Stimulated activated CD4-positive, alpha-beta T cell treated with anti-CD3 and anti-CD28 coated beads, TNF-alpha, amount 100 ng/mL, for 24 hours (primary cell): ENCODE measurements at regions not wholly inside any gene's neighbourhood (a gene's known extent, or its start where the extent isn't known, plus 50 kb on each side); places are given as distances from the start of the nearest gene placed in this dataset.

Source experiments
- DNase-seq, 3 experiments: peaks; one replicate each; pipeline ENCODE4 v3.0.0-alpha.2; 2020; ENCODE audit warnings: low read depth in 3 of 3

DNA sequence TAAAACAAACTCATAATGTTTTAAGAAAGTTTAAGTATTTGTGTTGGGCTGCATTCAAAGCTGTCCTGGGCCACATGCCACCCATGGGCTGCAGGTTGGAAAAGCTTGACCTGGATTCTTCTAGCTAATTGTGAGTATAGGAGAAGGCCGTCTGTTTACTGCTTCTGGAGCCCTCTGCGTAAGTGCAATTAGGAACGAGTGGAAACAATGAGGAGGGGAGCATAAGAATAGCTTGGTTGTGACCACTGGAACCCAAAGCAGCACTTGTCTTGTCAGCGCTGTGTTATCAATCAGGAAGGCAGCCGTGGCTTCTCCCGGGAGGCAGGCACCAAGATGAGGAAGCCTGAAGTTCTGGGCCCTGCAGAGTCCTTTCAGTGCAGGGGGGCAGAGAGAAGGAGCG, 110.4 kb upstream of the MBNL2 start:
- DNase-seq = no peak

DNA sequence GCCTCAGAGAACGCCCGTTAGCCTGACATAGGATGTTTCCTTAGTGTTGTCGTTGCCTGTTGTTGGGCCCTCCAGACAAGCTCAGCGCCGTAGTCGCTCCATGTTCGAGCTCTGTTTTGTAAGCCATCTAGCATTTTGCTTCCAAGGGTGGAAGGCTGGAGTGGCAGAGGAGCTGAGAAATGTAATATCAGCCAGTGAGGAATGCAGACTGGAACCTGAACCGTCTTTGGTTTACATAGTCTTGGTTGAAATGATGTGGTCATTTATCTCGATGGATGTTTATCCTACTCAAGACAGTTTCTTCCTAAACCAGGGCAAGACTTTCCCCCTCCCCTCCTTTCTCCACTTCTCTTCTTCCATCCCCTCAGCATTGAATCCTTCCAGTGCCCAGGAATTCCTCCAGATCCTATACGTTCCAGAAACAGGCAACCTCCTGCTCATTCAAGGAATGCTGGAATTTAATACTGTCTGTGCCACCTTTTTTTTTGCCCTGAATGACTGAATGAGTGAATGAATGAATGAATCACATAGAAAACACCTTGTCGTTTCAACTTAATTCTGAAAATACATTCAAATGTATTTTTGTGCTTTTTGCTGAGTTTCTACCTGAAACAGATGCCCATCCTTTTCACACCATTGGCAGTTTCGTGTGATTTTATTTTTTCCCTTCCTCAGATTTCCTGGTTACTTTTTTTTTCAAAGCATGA, 109.5 kb upstream of the MBNL2 start:
- DNase-seq = no peak

DNA sequence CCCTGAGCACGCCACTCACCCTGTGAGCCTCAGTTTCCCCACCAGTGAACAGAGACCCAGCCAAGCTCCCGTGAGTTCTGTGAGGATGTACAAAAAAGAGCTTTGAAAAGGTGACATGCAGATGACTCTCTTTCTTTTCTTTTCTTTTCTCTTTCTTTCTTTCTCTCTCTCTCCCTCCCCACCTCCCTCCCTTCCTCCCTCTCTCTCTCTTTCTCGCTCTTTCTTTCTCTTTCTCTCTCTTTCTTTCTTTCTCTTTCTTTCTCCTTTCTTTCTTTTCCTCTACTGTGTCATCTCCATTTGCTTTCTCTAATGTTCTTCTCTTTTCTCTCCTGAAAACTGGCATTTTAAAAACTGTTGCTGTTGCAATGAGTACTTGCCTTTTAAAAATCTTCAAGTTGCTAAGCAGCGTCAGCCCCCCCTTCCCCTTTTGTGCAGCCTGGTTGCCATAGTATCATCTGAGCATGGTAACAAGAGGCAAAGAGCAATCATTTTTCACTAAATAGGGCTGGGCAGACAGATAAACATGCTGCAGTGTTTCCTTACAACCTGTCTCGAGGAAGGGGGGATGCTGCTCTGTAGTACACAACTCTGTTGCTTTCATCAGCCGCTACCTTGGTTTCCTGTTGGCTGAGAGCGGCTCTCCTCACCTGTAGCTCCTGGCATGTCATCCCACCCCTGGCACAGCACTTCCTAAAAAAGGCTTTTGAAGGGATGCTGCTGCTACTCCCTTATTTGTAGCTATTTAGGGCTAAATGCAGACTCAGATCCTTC, 108.7 kb upstream of the MBNL2 start:
- no peak for DNase-seq

DNA sequence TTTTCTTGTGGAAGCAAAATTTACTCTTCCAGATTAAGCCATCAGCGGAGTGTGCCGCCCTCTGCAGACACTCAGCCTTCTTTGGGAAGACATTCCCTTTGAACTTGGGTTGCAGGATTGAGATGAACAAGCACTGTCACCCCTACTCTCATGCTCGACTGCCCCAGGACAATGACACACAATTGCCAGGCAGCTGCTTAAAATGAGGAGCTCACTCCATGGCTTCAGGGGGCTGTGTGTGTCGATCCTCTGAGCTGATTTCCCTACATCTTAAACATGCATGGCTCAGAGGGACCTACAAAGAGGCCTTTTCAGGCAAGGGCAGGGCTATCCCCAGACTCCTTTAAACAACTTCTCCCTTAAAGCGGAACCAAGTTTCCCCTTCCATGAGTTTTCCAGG, 107.5 kb upstream of the MBNL2 start:
- no peak for DNase-seq

DNA sequence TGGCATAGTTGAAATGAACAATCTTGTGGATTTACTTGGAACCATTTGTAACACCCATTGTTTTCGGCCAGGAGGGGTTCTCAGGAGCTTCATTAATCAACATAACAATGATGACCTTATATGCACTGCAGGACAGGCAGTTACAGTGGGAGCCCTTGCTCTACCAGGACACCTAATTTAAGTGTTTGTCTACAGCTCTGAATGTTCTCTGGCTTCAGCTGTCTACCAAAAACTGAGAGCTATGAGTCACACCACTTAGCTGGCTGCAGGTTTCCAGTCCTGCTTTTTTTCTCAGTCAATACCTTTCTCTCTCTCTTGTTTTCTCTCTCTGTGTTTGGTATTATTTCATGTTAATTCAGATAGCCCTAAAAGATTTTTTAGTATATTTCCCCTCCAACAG, 105.4 kb upstream of the MBNL2 start:
- no peak for DNase-seq

DNA sequence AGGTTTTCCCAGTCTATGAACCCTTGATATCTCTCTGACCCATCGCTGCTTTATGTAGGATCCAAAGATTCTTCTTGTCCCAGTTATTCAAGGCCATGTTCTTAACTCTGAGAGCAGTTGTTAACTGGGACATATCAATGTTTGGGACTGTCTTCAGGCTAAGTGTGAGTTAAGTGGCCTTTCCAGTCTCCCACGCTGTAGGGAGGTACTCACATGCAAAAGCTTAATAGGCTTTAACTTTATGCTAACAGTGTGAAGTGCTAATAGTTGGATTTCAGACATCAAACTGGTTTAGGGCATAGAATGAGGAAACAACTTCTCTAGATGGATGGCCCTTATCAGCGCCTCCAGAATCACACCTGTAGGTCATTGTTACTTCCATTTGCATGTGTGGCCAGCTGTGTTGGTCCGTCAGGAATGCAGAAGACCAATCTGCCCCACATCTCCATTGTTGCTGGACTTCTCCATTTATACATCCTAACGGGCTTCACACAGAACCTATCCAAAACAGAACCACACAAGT, 104.7 kb upstream of the MBNL2 start:
- no peak for DNase-seq

DNA sequence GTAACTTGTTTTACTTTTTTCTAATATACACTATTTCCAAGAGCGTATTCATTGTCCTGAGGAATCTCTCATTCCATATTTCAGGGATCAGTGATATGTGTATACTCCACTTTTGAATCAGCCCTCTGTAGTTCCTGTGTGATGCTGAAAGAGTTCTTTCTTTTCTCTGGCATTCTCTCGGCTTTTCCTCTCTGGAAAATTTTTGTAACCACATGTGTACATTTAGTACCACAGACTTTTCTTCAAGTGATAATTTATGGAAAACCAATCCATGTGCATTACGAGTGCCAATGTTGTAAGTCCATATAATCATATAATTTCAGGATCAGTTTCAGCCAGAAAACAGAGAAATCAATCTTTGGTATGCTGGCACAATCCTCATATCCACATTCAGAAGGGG, 102.2 kb upstream of the MBNL2 start:
- DNase-seq = no peak

DNA sequence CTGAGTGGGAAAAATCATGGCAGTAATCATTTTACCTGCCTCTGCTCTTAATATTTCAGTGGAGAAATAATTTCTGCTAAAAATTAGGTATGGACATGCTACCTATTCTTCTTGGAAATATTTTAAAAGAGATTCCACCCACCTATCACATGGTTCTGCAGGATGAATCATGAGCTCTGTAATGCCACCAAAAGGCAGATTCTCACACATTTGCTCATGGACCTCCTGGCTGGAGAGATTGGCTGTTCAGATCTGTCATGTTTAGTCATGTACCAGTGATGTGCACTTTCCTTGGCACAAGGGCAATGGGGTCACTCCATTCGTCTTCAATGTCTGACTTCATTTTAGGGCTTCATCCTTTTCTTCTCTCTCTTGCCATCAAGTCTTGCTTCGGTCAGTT, 101.8 kb upstream of the MBNL2 start:
- no peak for DNase-seq

DNA sequence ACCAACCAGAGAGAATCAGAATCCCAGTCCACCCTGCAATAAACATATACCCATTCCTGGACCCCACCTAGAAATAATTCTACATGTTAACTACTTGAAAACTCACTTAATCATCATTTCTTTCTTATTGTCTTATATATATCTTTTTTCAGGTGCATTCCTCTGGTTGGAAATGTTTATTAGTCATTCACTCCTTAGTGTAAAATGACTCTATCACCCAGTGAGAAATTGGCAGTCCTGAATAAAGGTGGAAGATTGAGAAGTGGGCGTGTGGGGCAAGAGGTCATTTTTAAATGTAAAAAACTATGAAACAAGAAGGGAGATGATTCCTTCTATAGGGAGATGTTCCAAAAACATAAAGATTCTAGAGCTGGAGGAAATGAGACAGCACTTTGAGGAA, 101.2 kb upstream of the MBNL2 start:
- no peak for DNase-seq

DNA sequence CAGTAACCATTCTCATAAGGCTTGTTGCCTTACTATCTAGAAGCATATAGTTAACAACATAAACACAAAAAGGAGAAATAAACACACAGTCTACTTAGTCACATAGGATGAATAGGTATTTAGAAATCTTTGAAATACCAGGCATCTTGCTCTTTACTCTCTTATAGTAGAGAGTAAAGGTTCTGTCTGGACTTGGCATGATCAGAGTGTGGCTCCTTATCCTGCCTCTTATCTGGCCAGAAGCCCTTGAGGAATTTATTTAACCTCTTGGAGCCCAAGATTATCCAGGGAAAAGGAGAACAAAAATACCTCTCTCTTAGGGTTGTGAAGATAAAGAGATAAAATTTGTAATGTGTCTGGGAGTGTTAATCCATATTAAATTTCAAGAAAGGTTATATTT, 100.2 kb upstream of the MBNL2 start:
- DNase-seq = no peak

DNA sequence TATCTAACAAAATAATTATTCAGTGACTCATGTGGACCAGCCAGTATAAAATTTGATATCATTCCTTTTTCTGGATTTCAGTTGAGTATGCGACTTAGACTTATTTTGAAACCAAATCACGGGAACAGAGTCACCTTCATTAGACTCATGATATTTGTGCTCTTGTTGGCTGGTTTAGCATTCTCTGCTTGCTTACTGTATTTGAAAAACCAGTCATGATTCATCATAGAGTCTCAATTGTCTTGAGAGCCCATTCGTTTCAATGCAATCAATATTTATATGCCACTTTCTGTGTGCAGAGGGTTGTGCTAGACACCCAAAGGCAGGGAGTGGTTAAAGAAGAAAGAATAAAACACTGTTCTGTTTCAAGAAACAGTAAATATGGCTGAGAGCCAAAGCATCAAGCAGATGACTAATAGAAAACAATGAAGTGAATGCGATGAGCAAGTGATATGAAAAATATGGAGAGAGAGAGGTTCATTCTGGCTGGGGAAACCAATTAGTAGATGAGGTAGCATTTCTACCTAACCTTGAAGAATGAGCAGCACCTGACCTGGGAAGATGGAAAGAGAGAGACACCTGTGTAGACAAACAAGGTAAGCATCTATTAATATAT, 99.6 kb upstream of the MBNL2 start:
- DNase-seq = no peak

DNA sequence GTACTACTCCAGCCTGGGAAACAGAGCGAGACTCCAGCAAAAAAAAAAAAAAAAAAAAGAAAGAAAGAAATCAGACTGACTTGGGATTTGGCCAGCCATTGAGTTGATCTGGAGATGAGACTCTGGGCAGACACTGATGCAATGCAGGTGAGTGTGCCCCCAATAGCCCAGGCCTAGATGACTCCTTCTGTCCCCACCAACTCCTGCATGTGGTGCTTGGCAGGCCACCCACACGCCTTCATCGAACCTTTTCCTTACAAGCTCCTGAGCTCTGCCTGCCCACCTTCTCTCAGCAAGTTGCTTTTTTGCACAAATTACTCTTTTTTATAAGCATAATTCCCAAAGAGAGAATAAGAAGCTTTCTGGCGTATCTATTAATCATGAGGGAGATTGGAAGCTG, 97.9 kb upstream of the MBNL2 start:
- DNase-seq = no peak

DNA sequence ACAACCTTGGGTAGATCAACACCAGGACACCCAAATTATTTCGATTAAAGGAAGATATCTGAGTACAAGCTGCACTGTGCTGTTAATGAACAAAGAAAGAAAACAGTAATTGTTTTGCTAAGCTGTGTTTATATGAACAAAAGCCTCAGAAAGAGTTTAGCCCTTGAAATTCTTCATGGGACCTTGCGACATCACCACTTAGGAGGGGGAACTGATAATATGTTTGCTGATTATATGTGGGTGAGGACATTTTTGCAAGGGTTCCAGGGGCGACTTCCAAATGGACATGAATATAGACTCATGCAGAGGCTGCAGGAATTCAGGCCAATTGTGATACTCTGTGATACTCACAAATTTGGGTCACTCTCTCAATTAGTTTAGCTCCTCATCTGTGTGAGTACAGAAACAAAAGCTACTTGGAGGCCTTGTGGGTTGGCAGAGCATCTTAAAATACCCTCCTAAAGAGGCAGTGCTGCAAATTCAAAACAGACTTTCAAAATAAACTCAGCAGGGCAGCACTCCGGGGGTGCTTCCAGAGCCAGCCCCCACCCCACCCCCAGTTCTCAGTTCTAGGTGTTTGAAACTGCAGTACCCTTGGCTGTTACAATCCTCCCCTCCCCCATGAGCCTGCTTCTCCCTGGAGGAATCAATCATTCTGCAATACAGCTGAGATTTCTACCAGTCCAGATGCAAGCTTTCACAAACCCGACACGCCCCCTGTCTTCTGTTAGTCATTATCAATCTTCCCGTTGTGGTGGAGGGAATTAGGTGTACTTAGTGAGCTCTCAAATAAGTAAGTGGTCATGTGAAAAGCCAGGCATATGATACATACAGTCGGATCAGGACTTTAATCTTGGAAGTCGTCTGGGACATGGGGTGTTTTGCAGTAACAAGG, 97.0 kb upstream of the MBNL2 start:
- peak in 1 of 3 experiments; percentile 23 for DNase-seq

DNA sequence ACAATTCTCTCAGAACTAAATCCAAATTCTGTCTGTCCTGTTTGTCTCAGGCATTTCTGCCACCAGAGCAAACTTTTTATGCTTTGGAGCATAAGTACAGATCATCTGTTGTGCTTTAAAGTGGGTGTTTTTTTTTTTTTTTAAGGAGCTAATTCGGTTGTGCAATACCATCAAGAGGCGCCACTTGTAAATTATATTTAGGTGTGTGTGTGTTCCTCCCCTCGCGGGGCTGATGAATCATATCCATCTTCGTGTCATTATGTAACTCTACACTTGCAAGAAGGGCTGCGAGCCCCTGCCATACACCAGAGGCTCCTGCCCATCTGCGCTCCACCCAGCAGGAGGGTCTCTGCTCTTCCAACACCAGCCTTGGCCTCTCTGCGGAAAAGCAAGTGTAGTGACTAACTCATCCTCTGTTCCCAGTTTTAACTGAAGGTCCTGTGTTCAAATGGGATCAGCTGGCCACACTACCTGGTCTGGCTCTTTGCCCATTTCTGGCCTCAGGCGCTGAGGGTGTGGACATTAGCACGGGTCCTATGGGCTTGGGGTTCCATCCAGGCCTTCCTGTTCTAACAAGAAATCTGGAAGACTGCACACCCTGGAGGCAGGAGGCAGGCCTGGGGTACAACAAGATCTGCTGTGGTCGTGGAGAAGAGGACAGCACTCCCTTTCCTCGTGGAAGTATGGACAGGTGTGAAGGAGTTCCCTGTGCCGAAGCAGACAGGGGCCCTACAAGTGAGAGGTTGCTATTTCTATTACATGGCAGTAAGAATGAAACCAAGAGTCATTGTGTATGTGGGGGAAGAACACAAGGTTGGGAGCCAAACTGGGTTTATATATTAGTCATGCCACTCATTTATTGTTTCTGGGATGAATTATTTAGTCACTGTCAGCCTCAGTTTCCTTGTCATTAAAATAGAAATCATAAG, 96.1 kb upstream of the MBNL2 start:
- DNase-seq = no peak

DNA sequence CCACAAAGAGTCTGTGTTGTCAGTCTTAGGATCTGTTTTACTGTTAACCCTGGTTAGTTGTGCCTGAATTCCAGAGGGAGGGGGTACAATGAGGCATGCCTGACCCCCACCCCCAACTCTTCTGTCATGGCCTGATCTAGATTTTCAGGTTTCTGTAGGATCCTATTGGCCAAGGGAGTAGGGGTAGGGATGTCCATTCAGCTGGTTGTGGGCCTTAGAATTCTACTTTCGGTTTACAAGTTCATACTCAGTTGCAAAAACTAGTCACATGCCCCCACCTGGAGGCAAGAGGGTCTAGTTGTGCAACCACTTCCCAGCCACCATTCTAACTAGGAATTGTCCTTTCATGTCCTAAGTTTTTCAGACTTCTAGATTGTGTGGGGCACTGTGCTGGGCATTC, 94.3 kb upstream of the MBNL2 start:
- DNase-seq = no peak

DNA sequence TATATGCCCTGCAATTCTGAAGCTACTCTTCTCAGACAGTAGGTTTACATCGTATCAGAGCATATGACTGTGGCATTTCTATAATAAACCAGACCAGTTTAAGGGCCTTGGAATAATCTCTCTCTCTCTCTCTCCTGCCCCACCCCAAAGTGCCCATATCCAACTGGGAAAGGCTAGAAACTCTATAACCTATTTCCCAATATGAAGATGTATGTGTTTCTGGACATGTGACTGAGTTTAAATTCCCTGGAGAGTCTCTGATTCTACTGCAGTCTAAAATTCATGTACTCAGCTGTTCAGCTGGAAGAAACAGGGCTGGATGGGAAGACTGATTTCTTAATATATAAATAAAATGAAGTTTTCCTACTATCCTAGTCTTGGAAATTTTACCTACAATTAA, 91.9 kb upstream of the MBNL2 start:
- DNase-seq = no peak

DNA sequence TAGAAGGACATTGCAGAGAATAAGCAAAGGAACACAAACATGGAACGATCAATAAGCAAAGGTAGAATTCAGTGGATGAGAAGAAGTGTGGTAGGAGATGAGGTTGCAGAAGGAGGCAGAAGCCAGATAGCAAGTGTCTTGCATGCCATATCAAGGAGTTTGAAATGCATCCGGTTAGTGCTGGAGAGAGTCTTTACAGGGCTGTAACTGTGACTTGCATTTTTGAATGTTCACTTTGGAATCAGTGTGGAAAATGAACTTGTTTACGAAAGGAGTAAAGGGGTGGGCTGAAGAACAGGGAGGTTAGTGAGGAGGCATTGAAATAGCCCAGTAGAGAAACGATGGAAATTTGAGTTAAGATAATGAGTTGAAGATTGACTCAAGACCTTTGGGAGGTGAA, 90.7 kb upstream of the MBNL2 start:
- DNase-seq = no peak

DNA sequence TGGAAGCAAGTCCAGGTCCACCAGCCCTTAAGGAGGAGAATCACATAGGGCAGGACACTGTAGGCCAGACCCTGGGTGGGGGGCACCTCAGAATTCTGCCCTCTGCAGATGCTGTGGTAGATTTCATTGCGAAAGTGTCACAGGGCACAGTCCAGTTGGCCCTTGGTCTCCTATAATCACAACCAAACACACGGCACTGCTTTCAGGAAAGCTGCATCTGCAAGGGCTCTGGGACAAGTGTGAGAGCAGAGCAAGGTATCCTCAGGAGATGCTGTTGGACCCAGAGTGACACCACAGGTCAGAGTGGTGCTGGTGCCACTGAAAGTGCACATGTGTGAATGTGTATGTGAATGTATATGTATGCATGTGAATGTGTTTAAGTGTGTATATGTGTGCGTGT, 88.6 kb upstream of the MBNL2 start:
- no peak for DNase-seq

DNA sequence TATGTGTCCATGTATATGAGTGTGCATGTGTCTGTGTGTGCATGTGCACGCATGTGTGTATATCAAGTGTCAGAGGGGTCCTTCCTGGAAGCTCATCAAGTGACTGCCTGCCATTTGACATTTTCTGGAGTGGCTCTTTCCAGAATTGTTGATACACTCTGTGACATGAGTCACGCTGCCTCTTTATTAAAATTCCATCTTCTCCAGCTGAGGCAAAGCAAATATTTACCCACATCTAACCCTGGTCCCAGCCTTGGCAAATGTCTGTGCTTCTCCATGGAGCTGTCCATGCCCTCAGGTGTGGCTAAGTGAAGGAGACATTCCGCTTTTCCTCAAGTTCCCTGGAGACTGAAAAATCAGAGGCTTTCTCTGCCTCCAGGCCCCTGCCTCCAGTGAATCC, 88.2 kb upstream of the MBNL2 start:
- no peak for DNase-seq

DNA sequence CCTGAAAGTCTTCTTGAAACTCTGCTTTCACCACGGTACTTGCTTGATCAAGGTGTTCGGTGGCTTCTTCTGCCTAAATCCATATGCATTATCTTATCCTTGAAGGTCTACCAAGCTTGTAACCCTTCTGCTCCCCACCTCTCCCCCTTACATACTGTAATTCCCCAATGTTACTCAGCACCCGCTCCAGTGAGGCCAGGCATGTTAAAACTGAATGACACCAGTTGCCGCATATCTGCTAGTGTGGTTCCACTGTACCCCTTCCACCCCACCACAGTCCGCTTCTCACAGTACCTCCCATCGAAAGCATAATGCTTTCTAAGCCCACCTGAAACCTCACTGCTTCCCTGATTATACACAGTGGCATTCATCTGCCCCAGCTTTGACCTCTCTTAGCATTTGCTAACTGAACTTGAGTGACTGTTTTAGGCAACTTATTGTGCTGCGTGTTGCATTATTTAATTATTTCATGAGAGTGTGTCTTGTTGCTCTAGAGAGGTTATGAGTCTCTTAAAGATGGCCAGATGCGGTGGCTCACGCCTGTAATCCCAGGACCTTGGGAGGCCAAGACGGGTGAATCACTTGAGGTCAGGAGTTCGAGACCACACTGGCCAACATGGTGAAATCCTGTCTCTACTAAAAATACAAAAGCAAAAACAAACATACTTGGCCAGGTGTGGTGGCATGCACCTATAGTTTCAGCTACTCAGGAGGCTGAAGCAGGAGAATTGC, 87.6 kb upstream of the MBNL2 start:
- DNase-seq = no peak
